ENCODE measurements at regions not wholly inside any gene's neighbourhood (a gene's known extent, or its start where the extent isn't known, plus 50 kb on each side); places are given as distances from the start of the nearest gene placed in this dataset.

GRCh38 chr20:18971121-18971520, 157.5 kb downstream of the SCP2D1 start:
- no peak for DNase-seq (ENCODE audit: low read depth in 2 of 2, low spot score in 1 of 2)

GRCh38 chr20:18971574-18971973, 158.0 kb downstream of the SCP2D1 start:
- no peak for DNase-seq (ENCODE audit: low read depth in 2 of 2, low spot score in 1 of 2)

GRCh38 chr20:18972251-18972876, 158.8 kb downstream of the SCP2D1 start:
- no peak for DNase-seq (ENCODE audit: low read depth in 2 of 2, low spot score in 1 of 2)

DNA sequence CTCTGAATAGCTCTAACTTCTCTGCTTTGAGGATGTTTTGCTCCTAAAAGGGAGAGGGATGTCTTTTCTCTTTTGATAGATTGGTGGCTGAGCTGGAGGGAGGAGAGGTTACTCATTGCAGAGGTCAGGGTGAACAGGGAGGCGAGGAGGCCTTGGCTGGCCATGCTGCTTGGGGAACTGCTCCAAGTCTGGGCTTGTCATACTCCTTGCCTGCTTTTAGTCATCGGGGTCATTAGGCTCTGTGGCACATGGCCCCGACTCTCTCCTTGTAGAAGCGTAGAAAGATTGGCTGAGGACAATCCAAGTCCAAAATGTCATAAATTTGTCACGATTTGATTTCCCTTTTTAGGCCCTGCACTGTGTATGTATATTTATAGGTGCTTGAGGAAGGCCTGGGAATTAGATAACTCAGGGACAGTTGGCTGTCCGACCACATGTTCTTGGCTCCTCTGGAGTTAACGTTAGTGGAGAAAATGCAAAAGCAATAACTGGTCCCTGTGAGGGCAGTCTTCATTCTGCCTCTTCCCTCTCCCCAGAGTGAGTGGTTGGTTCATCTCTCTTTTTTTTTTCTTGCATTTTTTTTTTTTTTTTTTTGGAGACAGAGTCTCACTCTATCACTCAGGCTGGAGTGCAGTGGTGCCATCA, 160.1 kb downstream of the SCP2D1 start:
- no peak for DNase-seq (ENCODE audit: low read depth in 2 of 2, low spot score in 1 of 2)

DNA sequence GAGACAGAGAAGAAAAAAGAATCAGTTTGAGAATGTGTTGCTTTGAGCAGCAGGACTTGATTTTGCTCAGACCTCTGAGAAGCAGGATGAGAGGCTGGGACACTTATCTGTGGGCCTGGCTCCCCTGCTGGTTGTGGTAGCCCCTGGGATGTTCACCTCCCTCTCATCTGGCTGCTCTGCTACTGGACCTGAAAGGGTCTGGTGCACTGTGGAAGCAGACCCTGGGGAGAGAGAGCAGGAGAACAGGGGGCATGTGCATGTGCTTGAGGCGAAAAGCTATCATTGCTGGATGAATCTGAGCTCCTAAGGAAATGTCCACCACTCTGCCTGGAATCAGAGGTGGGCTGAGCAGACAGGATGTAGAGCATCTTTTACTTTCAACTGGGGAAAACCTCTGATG, 161.1 kb downstream of the SCP2D1 start:
- no peak for DNase-seq (ENCODE audit: low read depth in 2 of 2, low spot score in 1 of 2)

GRCh38 chr20:18977441-18977840, 163.9 kb downstream of the SCP2D1 start:
- no peak for DNase-seq (ENCODE audit: low read depth in 2 of 2, low spot score in 1 of 2)

DNA sequence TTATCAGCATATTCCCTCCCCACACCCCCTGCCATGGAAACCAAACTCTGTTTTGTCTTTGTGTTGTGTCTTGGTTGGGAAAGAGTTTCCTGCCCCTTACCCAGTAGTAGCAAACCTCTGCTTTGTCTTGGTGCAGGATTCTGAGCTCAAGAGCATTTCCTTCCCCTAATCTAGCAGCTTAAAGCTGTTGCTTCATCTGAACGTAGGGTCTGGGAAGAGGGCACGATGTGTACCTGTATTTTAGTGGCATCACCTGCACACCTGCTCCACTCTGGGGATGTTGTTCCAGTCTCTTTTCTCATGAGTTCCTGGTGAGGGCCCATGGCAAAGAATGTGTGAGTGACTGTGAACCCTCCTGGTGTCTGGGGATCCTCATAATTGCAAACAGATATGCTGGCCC, 164.7 kb downstream of the SCP2D1 start:
- DNase-seq (ENCODE audit: low read depth in 2 of 2, low spot score in 1 of 2), result no peak

DNA sequence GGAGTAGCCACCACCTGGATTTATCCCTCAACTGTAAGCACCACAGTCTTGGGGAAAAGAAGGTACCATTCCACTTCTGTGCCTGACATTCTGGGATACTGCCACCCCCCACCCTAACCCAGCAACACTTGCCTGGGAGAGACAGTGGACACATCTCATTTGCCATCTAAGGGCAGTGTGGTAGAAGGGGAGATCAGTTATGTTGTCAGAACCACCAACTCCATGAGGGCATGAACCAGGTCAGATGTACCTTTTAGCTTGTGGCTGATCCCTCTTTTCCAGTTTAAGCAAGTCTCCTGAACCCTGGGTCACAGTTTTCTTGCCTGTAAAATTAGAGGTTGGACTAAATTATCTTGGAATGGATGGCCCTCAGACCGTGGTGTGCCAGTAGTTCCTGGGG, 165.5 kb downstream of the SCP2D1 start:
- no peak for DNase-seq (ENCODE audit: low read depth in 2 of 2, low spot score in 1 of 2)

DNA sequence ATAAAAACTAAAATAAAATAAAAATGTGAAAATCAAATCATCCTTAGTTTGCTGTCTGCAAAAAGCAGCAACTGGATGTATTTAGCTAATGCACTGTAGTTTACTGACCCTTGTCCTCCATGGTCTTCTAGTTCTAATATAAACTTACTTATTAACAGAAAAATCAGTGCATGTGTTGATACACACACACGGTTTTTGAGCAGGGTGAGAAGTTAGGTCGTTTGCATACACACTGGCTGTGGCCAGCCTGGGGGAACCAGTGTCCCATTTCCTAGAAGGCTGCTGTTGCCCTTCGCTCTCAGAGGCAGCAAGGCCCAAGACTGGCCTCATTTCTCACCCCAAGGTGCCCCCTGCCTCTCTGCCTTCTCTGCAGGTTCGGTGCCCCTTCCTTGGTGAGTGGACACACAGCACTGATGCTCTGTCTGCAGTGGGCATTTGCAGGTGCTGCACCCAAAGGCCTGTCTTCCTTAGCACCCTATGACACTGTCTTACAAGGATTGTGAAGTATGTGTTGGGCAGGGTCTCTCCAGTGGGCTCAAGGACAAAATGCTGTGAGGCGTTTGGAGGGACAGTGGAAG, 168.5 kb downstream of the SCP2D1 start:
- DNase-seq (ENCODE audit: low read depth in 2 of 2, low spot score in 1 of 2), result no peak

DNA sequence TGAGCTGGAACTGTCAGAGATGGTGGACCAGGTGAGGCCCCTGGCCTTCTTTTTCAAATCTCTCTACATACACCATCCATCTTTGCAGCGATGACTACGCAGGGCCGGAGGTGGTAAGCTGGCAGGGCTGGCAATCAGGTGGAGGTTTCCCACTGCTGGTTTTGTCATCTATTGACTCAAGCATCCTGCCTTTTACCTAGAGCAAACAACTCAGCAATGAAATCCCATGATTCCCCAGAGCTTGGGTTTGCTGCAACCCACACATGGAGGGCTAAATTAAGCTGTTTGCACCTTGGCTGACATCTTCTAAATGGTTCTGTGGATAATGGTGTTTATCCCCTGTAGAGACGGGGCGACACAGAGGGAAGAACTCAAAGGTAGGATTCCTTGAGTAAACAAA, 170.2 kb downstream of the SCP2D1 start:
- DNase-seq (ENCODE audit: low read depth in 2 of 2, low spot score in 1 of 2), result no peak

- DNase-seq (ENCODE audit: low read depth in 2 of 2, low spot score in 1 of 2), result no peak
These were observed 170.9 kb downstream of the SCP2D1 start for GRCh38 chr20:18984238-18985200.

- no peak for DNase-seq (ENCODE audit: low read depth in 2 of 2, low spot score in 1 of 2)
These were observed 172.0 kb downstream of the SCP2D1 start for GRCh38 chr20:18985551-18985950.

DNA sequence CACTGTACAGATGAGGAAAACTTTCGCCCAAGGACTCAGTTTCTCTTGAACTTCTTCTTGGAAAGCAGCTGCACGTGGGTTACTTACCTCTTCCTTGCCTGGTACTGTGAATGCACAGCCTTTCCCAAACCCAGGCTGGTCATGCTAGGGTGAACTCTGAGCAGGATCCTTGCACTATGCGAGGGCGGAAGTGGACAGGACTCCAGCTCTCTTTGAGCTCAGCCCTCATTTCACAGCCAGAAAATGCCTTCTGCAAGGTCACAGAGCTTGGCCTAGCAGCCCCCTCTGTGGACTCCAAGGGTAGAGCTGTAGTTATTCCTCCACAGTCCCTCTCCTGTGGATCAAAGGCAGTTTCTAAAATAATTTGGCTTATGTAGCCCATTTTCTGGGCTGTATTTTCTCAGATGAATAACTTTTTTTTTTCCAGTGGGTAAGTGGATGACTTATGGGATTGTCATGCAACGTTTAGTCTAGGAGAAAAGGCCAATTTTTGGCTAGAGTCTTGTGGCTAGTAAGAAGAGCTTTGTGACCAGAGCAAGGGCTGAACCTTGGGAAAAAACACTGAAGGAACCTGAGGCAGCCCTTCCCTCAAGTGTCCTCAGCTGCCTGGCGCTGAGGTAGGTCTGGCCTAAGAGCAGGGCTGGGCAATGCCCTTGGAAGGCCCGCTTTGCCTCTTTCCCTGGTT, 172.7 kb downstream of the SCP2D1 start:
- DNase-seq (ENCODE audit: low read depth in 2 of 2, low spot score in 1 of 2), result no peak

GRCh38 chr20:18986895-18987580, 173.5 kb downstream of the SCP2D1 start:
- no peak for DNase-seq (ENCODE audit: low read depth in 2 of 2, low spot score in 1 of 2)

- no peak for DNase-seq (ENCODE audit: low read depth in 2 of 2, low spot score in 1 of 2)
These were observed 174.3 kb downstream of the SCP2D1 start for GRCh38 chr20:18987781-18988360.

DNA sequence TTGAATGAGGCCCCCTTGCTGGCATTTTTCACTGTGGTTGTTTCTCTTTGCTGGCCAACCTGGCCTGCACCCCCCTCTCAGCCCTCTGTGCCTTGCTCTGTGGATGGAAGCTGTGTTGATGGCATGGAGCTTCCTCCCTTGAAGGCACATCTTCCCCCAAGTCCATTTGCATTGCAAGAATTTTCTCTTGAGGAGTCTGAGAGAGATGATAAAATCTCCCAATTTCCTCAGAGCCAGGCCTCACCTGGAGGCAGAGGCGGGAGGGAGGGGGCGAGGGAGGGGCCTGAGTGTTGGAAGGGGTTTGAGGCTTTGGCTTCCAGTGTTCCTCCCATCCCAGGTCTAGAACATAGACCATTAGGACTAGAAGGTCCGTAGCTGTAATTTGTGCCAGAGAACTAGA, 175.1 kb downstream of the SCP2D1 start:
- no peak for DNase-seq (ENCODE audit: low read depth in 2 of 2, low spot score in 1 of 2)

DNA sequence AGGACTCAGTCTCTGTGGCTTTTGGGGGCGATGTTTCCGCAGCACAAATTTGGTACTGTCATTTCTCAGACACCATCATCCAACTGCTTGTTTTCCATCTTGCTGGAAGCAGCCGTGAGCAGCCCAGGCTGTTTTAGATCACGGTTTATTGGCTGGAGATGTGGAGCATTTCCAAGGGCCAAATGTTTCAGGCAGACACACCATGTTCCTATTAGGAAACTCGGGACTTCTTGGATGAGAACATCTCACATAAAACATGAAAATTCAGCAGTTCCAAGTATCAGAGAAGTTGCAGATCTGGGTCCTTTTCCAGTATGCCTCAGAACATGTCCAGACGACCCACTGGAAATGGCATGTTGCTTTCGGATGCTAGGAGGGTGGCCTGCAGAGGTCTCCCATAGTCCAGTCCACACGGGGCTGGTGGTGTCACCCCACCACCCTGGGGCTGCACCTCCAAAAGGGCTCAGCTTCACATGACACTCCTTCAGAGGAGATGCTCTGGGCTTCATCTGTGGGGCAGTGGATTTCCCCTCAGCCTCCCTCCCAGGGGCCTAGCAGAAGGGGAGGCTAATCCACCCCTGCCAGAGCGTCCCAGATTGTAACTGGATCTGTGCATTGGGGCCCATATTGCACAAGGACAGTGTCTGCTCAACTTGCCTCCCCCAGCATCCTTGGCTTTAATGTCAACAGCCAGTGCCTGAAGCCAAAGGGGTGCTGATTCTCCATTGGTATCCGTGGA, 176.3 kb downstream of the SCP2D1 start:
- no peak for DNase-seq (ENCODE audit: low read depth in 2 of 2, low spot score in 1 of 2)

GRCh38 chr20:18991012-18991411, 177.4 kb downstream of the SCP2D1 start:
- DNase-seq (ENCODE audit: low read depth in 2 of 2, low spot score in 1 of 2), result no peak

- no peak for DNase-seq (ENCODE audit: low read depth in 2 of 2, low spot score in 1 of 2)
These were observed 178.8 kb downstream of the SCP2D1 start for GRCh38 chr20:18992418-18992817.
